GM19452 (cell line): ENCODE measurements at regions not wholly inside any gene's neighbourhood (a gene's known extent, or its start where the extent isn't known, plus 50 kb on each side); places are given as distances from the start of the nearest gene placed in this dataset.

Experiments
- ATAC-seq: cut with Tn5 transposase; IDR thresholded peaks from one replicate; pipeline ENCODE4 v1.9.1; 2021; ENCODE audit not compliant: unreplicated experiment

- ATAC-seq = no peak
These were observed 528.6 kb downstream of the BRD1 start for GRCh38 chr22:49298834-49299750.

DNA sequence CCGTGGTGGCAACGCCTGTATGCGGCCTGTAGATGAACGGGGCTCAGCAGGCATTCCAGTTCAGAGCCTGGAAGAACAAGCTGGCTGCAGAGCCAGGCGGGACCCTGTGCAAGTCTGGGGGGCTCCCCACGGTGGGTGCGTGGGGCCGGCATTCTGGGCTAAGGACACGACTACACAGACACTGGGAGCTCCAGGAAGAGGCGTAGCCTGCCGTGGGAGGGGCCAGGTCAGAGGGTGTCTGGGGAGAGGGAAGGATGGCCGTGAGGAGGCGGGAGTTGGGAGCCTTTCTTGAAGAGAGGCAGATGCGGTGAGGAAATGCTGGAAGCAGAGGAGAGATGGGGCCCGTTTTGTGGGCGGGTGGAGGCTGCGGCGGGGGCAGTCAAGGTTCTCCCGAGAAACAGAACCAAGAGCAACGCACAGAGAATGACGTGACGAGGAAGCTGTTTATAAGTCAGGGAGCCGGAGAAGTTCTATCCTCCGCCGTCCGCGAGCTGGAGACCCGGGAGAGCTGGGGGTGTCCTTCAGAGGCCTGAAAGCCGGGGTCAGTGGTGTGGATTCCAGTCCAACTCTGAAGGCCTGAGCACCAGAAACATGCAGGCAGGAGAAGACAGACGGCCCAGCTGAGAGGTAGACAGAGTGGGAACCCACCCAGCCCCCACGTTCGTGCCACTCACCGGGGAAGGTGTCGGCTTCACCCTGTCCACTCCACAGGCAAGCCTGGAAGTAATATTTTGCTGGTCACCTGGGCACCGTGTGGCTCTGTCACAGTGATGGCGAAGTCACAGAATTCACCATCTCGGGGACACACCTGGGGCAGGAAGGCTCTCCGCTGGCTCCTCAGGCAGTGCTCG lies 529.6 kb downstream of the BRD1 start:
- no peak for ATAC-seq

GRCh38 chr22:49297286-49297870 lies 530.3 kb downstream of the BRD1 start:
- no peak for ATAC-seq

DNA sequence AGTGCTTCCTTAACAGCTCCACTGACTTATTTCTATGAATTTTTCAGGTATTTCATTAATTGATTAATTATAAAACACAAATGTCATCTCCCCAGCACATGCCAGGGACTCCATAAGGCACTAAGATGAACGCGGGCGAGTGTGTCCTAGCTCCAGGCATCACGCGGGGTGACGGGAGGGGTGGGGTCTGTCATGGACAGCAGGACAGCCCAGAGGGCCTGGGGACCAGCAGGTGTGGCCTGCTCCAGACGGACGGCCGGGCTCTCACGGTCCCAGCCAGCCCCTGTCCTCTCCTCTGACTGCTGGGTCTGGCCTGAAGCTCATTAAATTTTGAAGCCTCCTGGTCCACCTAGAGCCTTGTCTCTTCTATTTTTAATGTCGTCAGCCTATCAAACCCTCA lies 531.1 kb downstream of the BRD1 start:
- ATAC-seq = no peak

- ATAC-seq = no peak
These were observed 531.7 kb downstream of the BRD1 start for GRCh38 chr22:49295851-49296560.

GRCh38 chr22:49295465-49295743 lies 532.3 kb downstream of the BRD1 start:
- ATAC-seq = no peak

GRCh38 chr22:49294656-49295464 lies 532.8 kb downstream of the BRD1 start:
- ATAC-seq = no peak

DNA sequence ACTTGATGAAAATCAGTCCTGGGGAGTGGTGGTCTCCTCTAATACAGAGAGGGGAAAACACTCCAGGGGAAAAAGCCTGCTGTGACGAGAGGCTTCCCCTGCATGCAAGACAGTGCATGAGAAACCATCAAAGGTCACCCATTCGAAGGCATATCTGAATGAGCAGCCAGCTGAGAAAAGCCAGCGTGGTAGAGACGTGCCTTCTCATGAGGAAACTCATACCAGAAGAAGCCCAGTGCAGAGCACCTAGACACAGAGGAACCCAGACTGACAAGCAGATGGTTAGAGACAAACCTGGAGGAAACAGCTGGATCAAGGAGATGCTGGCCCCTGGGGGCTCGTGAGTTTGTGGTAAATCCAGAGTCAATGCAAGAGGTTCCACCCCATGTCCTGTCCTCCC lies 534.8 kb downstream of the BRD1 start:
- no peak for ATAC-seq

- no peak for ATAC-seq
These were observed 535.9 kb downstream of the BRD1 start for GRCh38 chr22:49291781-49292180.

DNA sequence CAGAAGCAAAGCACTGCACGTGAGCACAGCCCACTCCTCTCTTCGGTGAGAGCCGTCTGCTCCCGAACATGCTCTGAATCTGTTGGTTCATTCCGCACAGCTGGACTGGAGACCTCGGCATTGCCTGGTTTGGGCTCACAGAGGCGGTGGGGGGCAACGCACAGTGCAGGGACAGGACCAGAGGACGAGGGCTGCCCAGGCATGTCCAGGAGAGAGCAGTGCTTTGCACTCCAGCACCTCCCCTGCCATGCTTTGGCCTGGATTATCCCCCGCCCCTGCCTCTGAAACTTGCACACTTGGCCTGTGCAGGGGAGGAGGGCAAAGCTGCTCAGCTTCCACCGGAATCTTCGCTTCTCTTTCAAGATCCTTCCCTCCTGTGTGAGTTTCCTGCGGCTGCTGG lies 536.5 kb downstream of the BRD1 start:
- ATAC-seq = no peak

DNA sequence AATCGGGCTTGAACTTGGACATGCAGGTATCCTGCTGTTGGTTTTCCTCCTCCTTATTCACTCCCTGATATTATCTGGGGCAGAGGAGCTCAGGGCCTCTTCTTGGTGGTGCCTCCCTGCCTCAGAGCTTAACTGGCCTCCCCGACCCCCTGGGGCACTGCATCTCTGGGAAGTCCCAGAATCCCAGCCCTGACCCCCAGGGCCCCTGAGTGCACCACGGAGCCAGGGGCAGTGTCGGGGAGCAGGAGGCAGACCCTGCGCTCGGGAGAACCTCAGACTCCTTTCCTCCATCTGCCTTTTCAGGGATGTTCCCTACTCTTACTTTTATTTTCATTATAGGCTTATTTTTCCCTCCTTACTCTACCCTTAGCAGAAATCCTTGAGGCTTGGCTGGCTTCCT lies 537.0 kb downstream of the BRD1 start:
- no peak for ATAC-seq

- ATAC-seq = no peak
These were observed 537.6 kb downstream of the BRD1 start for GRCh38 chr22:49289822-49290679.

DNA sequence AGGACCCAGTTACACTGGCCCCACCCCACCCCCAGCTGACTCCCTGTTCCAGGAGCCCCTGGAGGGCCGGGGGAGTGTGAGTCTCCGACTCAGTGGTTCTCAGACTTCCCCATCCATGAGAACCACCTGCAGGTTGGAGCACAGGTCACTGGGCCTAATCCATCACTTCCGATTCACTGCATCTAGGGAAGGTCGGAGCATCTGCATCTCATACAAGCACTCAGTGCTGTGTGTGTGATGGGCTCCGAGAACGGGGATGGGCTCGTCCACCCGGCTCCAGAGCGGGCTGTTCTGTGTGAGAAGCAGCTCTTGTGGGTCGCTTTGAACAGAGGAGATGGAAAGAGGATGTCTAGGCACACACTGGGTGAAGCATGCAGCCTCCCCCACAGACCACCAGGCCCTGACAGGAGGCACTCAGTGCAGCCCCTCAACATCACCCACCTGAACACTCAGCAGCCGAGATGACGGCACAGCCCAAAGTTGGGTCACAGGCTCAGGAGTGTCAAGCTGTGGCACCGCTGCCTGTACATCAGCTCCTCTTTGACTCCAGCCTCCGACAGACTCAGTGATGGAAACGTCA lies 541.4 kb downstream of the BRD1 start:
- no peak for ATAC-seq

- ATAC-seq = no peak
These were observed 542.7 kb downstream of the BRD1 start for GRCh38 chr22:49284931-49285330.

DNA sequence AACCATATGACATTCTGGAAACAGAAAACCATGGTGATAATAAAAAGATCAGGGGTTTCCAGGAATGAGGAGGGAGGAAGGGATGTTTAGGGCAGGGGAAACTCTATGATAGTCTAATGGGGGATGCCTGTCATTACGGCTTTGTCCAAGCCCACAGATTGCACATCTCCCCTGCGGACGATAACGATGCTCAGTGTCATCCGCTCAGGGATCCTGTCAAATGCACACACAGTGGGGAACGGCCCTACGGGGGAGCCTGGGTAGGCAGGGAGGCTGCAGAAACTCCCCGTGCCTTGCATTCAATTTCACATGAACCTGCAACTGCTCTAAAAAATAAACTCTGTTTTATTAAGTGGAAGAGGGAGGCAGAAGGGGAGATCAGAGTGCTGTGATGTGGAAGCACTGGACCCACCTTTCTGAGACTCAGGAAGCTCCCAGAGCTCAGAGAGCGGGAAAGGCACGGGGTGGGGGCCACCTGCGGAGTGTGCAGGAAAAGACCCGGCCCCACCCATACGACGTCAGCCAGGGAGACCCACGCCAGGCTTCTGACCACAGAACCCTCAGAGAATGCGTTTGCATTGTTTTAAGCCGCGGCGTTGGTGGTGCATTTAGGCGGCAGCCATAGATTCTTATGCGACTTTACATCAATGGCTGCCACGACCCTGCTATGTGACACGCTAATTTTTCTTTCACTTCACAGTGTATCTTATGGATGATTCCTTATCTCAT lies 543.5 kb downstream of the BRD1 start:
- ATAC-seq = no peak

DNA sequence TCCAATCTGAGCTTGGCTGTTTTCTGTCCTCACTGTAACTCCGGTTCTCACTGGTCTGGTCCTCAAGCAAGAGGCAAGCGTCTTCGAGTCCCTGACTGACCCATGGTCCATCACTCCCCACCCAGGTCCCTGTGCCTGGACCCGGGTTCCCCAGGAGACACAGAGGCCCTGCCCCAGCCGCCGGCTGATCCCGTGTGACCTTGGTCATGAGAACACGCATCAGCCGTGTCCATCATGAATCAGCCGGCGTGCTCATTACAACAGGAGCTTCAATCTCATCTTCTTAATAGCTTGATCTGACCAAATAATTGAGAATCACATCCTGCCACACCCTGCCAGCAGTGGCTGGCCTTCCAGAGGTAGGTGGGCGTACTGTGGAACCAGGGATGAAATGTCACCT lies 545.1 kb downstream of the BRD1 start:
- ATAC-seq = no peak

DNA sequence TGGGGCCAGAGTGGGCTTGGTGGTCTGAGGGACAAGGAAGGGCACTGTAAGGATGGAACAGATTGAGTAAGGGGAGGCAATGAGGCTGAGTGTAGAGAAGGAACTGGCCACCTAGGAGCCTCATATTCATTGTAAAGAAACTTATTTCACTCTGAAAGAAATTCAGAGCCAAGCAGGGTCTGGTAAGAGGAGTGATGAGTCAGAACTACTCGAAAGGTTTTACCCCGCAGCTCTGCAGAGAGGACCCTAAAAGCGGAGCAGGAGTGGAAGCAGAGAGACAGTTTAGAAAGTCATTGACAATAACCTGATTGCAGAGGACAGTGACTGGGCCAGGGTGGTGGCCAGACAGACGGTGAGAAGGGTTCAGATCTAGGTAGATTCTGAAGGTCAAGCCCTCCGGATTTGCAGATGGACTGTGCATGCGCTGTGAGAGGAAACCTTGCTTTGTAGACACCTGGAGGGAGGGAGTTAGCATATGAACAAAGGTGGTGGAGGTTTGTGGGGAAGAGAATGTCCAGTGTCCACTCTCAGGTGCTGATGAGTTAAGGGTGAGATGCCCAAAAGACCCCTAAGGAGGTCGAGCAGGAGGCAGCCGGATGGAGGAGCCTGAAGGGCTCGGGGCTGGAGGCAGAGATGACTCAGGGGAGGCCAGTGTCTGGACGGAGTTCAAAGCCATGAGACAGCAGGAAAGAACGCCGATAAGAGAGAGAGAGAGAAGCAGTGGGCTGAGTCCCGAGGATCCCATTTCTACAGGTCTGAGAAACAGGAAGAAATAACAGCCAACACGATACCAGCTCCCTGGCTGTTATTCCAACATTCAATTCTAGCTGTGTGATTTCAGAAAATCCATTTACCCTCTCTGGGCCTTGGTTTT lies 546.0 kb downstream of the BRD1 start:
- no peak for ATAC-seq

- no peak for ATAC-seq
These were observed 549.3 kb downstream of the BRD1 start for GRCh38 chr22:49278340-49278739.
